ENCODE measurements at regions not wholly inside any gene's neighbourhood (a gene's known extent, or its start where the extent isn't known, plus 50 kb on each side); places are given as distances from the start of the nearest gene placed in this dataset.

DNA sequence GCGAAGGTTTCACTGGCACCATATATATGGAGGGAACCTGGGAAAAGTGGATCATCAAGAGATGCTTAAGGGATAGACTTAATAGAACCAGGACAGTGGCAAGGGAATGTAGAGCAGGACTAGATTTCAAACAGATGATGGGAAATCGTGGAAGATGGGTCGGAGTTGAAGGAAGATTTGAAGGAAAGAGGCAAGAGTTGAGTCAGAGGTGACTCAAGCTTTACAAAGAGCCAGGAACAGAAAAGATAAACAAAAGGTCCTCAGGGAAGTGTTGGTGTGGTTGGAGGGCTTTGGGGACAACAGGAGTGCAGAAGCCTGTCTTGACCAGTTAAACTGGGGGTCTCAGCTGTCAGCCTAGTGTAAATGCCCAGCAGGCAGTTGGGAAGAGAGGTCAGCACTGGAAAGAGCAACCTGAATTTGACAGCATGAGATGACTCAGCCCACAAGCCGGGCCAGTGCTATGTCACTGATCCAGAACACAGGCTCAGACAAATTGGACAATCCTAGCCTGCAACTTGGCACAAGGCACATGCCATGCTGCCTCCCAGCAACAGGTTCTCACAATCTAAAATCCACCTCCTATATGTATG, 230.5 kb downstream of the IDS start:
- DNase-seq, result no peak

DNA sequence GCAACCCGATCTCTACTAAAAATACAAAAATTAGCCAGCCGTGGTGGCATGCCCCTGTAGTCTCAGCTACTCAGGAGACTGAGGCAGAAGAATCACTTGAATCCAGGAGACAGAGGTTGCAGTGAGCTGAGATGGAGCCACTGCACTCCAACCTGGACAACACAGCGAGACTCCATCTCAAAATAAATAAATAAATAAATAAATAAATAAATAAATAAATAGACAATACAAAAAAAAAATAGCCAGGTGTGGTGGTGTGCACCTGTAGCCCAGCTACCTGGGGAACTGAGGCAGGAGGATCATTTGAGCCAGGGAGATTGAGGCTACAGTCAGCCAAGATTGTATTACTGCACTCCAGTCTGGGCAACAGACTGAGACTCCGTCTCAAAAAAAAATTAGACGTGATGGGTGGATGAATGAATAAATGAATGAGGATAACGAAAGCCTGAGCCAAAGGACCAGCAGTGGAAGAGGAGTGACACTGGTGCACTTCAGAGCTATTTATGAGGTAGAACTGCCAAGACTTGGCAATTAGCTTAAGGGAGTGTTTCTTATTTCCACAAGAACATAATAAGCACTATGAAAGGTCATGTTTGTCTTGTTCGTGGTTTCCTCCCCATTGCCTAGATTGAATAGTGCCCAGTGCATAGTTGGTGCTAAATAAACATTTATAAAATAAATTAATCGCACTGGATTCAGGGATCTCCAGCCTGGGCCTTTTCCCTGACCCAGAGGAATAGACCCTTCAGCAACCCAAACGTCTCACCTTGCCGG, 232.2 kb downstream of the IDS start:
- DNase-seq, result no peak

DNA sequence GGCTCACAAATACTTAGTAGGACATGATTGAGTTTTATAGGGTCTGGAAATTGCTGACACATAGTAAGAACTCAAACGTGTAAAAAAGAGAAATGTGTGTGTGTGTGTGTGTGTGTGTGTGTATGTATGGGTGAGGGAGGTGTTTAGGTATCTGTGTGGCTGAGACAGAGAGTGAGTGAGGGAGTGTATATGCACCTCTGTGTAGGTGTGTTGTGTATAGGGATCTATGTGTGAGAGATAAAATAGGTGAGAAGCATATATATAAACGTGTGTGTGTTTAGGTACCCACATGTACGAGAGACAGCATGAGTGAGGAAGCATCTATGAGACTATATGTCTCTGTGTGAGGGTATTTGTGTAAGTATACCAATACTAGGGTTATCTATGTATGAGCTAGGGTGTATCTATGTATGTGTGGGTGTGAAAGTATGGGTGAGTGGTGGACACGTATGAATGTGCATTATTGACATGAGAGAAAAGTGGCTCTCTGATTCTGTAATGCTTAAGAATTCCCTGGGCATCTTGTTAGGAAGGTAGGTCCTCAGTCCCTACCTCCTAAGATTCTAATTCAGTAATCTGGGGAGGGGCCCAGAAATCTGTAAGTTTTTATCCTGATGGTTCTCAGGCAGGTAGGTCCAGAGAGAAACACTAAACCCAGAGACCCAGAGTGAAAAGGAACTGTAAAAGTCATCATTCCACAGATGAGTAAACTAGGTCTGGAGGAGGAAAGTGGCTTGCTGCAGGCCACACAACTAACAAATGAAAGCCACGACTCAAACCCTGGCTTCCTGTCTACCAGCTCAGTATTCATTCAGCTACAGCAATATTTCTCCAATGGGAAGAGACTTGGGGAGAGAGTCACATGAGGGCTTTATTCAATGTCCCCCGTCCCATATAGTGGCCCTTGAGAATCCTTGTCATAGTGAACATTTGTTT, 237.0 kb downstream of the IDS start:
- no peak for DNase-seq

DNA sequence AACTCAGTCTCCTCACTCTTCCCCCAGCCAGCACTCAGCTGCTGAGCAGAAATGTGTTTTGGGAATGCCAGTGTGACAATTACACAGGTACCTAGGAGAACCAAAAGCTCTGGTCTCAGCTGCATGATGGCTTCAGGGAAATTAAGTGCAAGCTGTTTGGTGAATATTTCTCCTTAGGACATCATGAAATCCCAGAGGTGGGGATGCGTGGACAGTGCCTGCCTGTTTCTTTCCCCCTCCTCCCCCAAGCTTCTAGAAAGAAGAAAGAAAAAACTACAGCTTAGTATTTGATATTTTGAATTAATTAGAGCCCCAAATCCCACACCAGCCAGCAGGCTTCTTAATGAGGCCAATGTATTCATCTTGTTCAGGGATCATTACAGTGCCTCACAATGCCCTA, 243.0 kb downstream of the IDS start:
- DNase-seq, result no peak

DNA sequence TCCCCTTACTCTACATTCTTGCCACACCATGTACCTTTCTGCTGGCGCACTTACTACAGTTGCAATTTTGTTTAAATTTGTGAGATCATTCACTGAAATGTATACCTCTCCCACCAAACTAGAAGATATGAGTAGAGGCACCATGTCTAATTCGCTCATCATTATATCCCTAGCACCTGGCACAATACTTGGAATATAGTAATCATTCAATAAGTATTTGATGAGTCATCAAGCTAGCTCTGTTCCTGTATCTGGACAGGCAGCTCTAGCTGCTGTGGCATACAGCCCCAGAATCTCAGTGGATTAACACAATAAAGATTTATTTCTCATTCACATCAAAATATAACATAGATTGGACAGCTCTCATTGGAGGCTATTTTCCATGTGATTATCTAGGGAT, 245.9 kb downstream of the IDS start:
- no peak for DNase-seq

DNA sequence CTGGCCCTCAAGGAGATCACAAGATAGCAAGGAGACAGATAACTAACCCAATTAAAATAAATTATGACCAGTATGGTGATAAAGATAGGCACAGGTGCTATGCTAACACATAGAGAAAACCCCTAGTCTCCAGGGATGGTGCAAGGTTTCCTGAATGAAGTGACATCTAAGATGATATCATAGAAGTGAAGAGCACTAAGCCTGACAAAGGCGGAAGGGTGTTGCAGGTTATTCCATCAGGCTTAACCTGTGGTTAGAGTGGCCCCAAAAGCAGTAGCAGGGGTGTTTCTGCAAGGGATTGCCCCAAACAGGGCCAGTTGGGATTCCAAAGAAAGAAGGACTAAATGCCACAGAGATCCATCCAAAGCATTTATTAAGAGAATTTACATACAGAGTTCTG, 249.2 kb downstream of the IDS start:
- DNase-seq, result no peak

DNA sequence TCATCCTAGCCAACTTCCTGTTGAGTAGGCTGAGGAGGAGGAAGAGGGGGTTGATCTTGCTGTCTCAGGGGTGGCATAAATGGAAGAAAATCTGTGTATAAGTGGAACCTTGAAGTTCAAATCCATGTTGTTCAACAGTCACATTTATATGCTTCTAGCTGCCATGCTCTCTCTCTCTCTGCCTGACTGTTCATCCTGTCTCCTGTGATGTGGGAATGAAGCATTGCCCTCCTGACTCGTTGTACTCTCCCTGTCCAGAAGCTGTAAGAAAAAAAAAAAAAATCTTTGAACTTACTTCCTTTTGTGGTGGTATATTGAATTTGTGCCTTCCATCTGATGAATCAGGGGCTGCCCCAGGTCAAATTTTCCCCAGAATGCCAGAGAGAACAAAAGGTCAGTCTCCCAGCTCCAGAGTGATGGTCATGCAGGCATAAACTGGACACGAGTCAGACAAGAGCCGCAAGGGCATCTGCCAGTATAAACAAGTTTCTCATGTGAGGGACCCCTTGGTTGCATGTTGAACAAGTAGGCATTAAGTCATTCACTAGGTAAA, 257.0 kb downstream of the IDS start:
- DNase-seq, result no peak

DNA sequence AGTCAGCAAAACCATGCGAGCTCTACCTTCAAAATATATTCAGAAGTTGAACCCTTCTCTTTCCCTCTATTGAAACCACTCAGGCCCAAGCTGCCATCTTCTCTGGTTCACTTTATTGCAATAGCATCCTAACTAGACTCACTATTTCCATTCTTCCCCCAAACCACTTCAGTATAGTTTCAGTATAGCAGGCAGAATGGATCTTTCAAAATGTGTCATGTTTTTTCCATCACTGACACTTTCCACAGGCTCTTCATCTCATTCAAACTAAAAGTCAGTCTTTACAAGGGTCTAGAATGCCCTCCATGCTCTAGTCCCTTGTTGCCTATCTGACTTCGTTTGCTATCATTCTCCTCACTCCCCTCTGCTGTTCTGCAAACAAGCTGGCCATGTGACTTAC, 274.4 kb downstream of the IDS start:
- no peak for DNase-seq

DNA sequence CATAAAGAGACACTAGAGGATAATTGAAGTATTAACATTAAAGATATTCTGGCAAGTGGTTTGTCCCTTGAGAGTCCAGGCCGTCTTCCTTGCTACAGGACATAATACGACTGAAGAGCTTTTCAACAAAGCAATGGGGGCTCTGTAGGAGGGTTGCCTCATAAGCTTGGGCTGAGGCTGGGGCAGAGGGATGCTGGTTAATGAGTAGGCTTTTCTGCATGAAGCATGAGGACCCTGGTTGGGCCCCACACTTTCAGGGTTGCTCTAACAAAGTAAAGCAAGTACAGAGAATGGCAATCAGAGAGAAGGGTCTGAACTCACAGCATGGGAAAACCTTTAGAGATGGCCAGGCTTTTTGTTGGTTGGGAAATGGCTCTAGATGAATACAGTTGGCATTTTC, 281.3 kb downstream of the IDS start:
- DNase-seq, result no peak

DNA sequence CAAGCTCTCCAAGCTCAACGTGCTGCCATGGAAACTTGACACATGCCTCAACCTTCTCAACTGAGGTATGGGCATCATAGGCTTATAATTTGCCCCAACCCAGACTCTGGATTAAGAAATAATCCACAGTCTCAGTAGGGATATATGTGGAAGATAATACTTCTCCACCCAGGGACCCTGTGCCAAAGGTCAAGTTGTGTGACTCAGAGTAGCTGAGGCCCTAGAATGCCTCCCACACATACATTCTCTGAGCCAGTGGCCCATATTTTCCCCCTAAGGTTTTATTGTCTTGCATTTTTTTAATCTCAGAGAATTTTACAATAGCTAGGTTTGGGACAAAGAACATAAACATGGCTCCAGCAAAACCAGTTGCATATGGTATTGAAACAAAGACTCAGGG, 283.1 kb downstream of the IDS start:
- DNase-seq, result no peak

DNA sequence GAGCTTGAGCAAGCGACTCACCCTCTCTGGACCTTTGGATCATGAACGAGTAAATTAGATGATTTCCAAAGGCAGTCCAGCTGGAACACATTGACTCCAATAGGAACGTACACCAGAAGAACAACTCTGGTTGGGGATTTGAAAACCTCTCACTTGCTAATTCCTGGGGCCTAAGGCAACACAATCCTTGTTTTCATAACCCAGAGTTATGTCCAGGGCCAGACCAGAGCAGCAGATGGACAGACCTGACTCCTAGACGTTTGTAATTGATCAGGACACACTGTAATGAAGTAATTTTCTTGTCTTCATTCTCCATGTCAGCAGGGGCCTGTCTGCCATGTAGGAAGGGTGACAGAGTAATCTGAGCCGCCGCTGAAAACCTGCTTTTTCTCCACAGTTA, 283.9 kb downstream of the IDS start:
- no peak for DNase-seq

DNA sequence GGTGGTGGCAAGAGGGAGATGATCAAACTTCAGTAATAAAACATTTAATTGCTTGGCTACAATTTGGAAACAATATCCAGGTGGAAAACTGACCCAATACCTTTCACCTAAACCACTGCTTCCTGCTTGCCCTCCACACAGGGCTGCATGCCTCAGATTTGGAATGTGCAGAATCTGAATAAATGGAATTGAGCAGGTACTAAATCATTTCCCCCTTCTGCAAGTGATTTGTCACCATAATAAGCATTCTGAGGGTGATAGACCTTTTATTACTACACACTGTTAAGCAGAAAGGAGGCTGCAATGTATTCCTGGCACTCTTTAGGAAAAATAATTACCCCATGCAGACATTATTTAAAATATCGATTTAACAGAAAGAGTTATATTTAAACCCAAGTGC, 291.8 kb downstream of the IDS start:
- DNase-seq, result no peak

DNA sequence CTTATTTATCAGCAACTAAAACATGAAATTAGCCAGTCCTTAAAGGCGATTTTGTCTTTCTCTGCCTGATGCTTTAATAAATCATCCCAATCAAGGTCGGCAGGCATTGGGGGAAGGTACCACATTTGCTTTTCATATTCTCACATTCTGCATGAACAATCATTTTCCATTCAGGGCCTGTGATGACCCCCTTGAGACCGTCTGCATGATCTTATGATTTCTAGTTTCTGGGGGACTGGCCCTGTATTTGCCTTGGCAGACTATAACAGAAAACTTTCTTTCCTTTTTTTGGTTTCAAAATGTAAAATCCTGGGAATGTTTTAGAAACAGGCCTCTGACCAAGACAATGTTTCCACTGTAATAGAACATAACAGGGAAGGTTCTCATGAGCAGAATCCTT, 296.8 kb downstream of the IDS start:
- DNase-seq, result no peak

DNA sequence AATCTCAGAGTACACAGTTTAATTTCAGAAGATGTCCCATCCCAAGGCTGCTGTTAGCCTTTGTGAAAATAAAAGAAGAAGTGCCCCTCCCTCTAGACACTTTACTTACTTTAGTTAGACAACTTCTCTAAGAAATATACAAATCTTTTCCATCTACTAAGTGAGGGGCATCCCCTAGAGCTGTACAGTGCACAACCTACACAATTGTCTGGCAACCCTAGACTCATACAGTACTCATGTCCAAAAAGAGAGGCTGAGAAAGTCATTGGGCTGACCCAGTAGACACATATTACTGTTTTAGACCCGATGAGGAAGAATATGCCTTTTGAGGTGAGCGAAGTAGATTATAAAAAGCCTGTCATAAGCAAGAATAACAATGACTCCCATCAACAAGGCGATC, 297.6 kb downstream of the IDS start:
- no peak for DNase-seq

DNA sequence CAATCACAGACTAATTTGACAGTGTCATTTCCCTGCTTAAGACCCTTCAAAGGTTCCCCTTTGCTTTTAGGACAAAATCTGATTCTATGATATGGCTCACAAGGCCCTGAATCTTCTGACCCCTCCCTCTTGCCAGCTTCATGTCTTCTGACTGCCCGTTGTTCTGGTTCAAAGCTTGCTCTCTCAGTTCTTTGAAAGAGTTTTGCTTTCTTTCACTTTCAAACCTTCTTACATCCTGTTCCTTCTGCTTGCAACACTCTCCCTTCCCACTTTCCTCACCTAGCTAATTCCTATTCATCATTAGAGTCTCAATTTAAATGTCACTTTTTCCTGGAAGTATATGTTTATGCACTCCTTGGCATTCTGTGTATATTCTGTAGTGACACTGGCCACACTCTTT, 299.2 kb downstream of the IDS start:
- DNase-seq, result no peak

DNA sequence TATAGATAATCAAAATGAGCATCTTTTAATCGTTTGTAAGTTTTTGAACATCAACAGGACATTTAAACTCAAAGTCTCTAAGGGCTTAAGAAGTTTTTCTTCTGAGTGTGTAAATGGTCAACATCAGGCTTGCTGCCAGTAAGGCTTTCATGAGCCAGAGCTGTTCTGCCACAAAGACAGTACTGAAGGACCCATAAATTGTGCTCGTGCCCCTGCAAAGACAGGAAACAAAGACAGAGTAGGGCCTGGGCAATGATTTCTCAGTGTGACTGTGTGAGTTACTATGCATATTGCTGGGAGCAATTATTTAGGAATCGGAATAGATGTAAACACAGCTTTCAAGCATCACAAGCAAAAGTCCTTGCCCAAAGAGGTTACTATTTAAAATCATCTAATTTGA, 300.0 kb downstream of the IDS start:
- no peak for DNase-seq

DNA sequence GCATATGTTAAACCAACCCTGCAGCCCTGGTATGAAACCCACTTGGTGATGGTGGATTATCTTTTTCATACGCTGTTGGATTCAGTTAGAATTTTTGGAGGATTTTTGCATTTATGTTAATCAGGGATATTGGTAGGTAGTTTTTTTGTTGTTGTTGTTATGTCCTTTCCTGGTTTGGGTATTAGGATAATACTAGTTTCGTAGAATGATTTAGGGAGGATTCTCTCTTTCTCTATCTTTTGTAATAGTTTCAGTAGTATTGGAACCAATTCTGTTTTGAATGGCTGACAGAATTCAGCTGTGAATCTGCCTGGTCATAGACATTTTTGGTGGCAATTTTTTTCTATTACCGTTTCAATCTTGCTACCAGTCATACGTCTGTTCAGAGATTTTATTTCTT, 305.4 kb downstream of the IDS start:
- no peak for DNase-seq

DNA sequence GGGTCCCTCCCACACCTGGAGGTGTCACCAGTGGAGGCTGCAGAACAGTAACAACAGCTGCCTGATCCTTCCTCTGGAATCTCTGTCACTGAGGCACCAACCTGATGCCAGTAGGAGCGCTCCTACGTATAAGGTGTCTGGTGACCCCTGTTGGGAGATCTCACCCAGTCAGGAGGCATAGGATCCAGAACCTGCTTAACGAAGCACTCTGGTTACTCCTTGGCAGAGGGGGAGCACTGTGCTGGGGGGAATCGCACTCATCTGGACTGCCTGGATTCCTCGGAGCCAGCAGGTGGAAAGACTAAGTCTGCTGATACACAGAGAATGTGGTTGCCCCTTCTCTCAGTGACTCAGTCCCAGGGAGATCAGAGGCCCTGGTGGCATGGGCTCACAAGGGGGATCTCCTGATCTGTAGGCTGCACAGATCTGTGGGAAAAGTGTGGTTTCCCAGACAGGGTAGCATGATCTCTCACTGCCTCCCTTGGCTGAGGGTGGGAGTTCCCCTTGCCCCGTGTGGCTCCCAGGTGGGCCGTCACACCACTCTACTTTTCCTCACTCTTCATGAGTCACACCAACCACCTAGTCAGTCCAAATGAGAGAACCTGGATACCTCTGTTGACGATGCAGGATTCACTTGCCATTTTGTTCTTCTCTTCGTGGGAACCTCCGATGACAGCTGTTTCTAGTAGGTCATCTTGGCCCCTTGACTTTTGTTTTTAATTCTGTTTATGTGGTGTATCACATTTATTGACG, 305.9 kb downstream of the IDS start:
- no peak for DNase-seq

DNA sequence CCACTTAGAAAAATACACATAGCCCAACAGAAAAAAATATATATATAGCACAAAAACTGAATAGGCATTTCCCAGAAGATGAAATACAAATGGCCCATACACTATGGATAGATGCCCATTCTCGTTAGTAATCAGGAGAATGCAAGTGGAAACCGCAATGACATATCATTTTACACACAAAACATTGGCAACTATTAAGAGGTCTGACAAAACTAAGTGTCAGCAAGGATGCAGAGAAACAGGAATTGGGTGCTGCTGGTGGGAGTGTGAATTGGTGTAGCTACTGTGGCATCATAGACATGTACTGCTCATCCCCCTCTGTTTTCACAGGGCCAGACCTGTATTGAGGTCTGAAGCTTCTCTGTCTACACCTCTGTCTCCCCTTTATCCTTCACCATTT, 320.0 kb downstream of the IDS start:
- no peak for DNase-seq

DNA sequence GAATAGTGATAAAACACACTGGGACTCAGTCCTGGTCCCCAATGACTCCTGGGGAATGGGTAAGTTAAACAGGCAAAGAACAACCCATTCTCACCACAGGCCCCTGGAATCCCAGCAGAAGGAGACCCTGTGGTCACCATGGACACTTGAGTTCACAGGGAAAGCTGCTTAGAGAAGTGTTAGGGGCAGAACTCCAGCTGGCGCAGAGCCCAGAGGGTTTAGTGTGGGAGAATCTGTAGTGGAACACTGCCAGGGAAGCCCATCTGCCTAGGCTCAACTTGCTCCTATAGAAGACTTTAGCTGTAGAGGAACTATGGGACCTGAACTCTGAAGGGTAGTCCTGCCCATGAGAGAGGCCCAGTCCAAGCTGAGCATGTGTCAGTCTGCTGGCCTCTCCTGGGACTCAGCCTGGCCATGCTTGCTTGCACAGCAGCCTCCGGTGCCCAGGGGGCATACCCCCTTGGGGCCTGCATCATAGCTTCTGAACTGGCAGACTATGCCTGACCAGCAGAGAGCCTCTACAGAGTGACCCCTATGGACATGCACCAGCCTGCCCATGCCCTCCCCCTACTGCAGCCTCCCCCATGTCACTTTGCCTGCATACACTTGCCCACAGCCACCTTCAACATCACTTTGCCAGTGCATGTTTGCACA, 343.5 kb downstream of the IDS start:
- no peak for DNase-seq

DNA sequence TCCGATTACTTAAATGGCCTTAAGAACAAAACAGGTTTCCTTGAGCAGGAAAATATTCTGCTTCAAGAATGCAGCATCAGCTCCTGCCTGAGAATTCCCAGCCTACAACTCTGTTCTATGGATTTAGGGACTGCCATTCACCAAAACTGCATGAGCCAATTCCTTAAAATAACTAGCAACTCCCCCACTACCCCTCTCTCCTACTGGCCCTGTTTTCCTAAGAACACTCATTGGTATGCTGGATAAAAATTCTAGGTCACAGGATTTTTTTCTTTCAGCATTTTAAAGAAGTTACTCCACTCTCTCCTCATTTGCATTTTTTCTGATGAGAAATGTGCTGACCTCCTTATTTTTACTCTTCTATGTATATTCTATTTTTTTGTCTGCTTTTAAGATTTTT, 347.1 kb downstream of the IDS start:
- DNase-seq, result no peak
